ENCODE measurements at regions not wholly inside any gene's neighbourhood (a gene's known extent, or its start where the extent isn't known, plus 50 kb on each side); places are given as distances from the start of the nearest gene placed in this dataset.

GRCh38 chrX:114049063-114049462, 534.8 kb upstream of the HTR2C start:
- no peak for TF ChIP-seq POLR2AphosphoS5 (IDR thresholded peaks at IDR 0.05)
- TF ChIP-seq EP300 (IDR thresholded peaks at IDR 0.05) = no peak
